ENCODE measurements at regions not wholly inside any gene's neighbourhood (a gene's known extent, or its start where the extent isn't known, plus 50 kb on each side); places are given as distances from the start of the nearest gene placed in this dataset.
A peak's percentile ranks its signal among the peaks of the same experiment; 100 is the strongest.

DNA sequence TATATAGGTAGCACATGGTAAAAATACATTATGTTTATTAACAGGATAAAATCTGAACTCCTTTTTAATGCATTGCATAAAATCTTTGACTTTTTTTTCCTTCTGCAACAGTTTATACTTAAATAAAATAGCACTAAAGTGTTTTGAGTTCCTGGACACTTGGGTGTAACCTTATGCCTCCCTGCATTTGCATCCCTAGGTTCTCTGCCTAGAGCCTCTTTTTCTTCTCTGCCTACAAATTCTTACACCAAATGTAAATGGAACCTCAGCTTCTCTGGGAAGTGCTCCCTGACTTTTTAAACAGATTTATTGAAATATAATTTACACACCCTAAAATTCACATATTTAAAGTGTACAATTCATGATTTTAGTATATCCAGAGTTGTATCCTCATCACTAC is 1017.6 kb downstream of the CNTNAP5 start:
- no peak for DNase-seq (ENCODE audit: low read depth)

DNA sequence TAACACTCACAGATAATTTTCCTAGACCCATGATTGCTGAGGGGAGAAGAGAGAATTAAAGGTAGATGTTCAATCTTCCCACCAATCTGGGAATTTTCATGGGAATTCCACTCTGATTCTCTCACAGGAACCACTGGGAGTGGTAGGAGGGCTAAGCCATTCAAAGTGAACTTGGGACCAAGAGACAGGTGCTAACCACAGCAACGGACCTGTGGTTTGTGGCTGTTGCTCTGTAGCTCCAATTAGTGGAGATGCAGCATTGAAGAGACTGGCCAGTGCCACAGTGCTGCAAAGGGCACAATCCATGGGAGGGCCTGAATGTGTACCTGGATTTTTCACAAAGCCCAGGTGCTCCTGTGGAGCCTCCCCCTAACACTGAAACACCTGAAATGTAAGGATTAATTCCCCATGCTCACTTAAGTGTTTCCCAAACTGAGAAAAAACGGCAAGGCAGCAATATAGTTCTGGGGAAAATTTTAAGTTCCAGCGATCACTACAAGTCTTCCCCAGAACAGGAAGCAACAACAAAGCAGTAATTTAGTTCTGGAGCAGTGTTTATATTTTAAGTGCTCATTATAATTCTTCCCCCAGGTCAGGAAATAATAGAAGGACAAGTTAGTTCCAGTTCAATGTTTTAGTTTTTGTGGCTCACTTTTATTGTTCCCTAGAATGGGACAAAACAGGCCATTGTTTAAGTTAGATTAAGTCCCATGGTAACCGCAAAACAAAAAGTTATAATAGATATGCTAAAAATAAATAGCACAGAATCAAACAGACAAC is 1045.8 kb downstream of the CNTNAP5 start:
- DNase-seq (ENCODE audit: low read depth) = no peak

DNA sequence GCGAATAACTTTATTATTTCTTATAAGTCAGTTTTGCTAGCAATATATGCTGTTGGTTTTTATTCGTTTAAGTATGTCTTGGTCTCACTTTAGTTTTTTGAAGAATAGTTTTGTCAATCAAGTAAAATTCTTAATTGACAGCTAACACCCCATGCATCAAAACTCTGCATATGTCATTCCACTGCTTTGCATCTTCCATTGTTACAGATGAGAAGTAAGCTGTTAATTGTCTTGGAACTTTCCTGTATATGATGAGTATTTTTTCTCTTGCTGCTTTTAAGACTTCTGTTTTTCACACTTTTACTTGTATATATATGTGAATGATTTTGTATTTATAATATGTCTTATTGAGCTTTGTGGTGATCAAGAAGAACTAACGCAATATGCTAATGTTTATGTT is 1048.4 kb downstream of the CNTNAP5 start:
- DNase-seq (ENCODE audit: low read depth) = no peak

DNA sequence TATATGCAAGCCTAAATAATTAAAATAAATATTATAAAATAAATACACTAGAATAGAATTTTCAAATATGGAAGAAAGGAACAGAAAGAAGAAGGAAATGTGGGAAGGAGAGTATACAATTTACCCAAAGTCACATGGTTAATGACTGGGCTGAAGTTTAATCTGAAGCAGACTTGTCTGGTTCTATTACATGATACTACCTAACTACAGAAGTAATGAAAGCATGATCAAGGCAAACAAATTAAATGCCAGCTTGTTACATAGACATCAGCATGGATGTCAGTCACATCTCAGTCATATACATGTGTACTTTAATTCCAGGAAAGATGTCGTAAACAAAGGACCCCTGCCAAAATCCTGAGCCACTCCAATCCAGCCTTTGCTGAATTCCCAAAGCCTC is 1060.8 kb downstream of the CNTNAP5 start:
- no peak for DNase-seq (ENCODE audit: low read depth)

DNA sequence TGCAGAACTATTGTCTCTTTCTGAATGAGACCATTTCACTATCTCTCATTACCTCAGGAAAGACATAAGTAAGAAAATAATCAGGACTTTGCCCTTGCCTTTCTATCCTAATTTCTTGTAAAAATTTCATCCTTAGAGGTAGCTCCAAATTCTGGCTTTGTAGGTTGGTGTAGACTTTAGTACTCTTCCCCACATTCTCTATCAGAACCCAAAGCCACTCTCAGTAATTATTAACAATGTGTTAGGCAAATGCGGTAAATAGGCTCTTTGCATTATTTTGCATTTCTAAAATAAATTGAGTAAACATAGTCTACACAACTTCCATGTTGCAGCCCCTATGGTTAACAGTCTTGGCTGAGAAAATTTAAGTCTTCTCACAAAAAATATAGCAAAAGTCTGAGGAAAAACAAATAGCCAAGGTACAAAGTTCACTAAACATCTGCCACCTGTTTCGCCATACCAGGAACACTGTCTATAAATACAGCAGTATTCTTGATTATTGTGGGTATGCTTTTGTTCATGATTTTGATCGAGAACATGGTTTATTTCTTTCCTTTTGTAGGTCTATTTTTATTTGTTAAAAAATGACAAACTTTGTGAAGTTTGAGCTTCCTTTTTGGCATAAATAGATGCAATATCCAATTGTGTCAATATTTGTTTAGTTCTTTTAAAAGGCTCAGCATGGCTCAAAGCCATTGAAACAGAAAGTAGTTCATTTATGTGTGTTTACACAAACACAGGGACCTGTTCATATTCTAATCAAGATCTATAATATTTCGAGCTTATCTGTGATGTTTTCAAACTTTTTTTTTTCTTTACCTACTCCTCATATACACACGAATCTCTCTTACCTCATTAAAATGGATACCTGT is 1061.5 kb downstream of the CNTNAP5 start:
- DNase-seq (ENCODE audit: low read depth) = no peak

DNA sequence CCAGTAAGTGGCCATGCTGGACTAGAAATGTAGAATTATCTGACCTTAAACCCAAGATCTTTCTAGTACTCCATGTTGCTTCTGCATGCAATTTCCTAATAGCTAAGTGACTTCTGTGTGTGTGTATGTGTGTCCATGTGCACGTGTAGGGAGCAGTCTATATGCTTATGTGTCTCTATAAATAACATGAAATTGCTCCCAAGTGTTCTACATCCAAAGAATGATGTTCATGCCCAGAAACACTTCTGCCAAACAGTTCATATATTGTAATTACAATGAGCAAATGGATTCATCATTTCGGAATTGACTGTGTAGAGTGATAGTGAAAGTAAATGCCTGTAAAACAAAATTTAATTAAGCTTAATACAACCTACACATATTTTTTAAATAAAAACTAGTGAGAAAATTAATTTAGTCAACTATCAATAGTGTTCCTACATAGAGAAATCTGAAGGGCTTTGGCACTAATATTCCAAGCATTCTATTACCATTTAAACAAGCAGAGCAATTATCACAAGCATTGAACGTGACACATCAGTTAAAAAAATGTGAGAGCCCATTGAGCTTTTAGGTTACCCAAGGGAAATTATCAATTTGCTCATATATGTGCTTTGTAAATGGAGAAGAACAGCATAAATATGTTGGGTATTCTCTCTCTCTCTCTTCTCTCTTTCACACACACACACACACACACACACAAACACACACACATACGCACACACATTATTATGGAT is 1067.4 kb downstream of the CNTNAP5 start:
- DNase-seq (ENCODE audit: low read depth) = no peak

DNA sequence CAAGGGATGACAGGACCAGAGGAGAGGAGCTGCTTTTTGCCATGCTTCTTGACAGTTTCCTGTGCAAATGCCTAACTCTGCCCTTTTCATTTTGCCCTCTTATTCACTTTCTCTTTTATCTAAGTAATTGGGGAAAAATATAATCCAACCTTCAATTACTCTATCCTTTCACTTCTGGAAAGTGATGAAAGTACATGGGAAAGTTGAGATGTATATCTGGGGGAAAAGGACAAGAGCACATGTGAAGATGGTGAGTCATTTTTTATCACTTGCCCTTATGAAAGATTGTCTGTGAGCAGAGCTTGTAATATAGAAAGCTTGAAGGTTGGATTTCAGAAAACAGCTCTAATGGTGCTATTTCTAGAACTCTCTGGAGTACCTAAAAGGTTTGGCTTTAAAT is 1070.7 kb downstream of the CNTNAP5 start:
- DNase-seq (ENCODE audit: low read depth) = no peak

DNA sequence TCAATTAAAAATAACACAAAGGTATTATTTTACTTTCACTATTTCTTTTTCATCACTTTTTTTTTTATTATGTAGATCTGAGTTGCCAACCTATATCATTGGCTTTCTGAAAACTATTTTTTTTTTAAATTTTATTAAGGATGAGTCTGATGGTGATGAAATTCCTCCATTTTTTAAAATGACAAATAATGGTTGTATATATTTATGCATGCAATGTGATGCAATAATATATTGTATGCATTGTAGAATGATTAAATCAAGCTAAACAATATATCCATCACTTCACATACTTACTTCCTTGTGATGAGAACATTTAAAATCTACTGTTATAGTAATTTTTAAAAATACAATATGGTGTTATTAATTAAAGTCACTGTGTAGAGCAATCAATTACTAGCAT is 1081.6 kb downstream of the CNTNAP5 start:
- no peak for DNase-seq (ENCODE audit: low read depth)

DNA sequence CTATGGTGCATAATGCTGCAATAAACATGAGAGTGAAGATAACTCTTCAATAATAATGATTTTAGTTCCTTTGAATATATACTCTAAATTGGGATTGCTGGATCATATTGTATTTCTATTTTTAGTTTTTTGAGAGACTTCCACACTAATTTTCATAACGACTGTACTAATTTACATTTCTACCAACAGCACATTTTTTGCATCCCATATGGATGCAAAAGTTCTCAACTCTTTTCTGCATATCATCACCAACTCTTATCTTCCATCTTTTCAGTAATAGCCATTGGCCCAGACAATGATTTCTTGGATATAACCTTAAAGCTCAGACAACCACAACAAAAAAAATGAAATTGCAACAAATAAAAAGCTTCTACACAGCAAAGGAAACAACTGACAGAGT is 1082.4 kb downstream of the CNTNAP5 start:
- DNase-seq (ENCODE audit: low read depth) = no peak

DNA sequence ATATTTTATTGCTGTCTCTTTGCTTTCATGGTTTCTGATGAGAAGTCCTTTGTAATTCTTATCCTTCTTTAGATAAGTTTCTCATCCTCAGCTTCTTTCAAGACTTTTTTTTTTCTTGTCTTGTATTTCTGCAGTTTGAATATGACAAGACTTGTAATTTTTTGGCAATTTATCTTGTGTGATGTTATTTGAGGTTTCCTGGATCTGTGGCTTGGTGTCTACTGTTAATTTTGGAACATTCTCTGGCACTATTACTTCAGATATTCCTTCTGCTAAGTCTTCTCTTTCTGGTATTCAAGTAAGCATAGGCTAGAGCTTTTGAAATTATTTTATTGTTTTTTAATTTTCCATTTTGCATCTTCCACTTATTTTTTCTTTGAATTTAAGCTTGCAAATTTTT is 1083.2 kb downstream of the CNTNAP5 start:
- DNase-seq (ENCODE audit: low read depth) = no peak

DNA sequence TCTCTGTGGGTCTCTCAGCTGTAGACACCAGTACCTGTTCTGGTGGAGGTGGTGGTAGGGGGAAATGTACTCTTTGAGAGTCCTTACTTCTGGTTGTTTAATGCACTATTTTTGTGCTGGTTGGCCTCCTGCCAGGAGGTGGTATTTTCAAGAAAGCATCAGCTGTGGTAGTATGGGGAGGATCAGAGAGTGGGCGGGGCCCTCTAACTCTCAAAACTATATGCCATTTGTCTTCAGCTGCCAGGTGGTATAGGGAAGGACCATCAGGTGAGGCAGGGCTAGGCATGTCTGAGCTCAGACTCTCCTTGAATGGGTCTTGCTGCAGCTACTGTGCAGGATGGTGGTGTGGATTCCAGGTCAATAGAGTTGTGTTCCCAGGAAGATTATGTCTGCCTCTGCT is 1100.8 kb downstream of the CNTNAP5 start:
- DNase-seq (ENCODE audit: low read depth) = no peak

DNA sequence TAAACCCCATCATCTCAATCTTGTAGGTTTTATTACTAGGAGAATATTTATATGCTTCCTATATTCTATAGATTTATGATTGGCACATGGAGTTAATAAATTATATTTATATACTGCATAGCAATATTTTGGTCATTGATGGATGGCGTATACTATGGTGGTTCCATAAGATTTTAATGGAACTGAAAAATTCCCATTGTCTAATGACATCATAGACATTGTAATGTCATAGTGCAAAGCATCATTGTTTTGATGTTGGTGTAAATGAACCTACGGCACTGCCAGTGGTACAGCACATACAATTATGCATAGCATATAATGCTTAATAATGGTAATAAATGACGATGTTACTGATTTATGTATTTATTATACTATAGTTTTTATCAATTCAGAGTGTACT is 1135.9 kb downstream of the CNTNAP5 start:
- DNase-seq (ENCODE audit: low read depth) = no peak

DNA sequence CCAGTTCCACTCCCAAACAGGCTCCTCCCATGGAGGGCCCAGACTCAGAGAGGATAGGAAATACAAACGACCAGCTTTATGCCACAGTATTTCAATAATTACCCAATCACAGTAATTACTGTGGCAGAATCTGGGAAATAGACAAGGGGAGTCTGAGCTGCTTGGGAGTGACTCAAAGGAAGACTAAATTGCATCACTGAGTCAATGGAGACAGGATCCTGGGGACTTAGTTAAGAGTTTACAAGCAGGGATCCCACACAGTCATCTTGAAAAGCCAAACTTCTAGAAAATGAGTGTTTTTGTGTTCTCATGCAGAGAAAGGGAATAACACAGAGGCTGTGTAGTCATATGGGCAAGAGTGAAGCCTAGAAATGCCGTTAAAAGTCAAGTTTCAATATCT is 1142.1 kb downstream of the CNTNAP5 start:
- no peak for DNase-seq (ENCODE audit: low read depth)

DNA sequence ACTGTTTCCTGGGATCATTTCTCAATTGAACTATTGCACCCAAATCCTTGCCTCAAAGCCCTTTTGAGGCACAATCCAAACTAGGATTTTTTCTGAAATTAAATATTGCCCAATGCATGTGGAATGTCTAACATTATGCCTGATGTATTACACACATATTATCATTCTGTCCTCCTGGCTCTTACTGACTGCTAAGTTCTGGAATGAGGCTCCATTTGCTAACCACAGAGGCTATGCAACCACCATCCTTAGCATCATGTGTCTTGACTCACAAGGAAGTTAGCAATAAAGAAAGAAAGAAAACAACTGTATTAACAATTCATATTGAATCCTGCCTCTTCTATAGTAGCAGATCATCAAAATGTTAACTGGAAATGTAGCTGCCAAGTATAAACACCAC is 1142.7 kb downstream of the CNTNAP5 start:
- DNase-seq (ENCODE audit: low read depth) = peak; percentile 43

DNA sequence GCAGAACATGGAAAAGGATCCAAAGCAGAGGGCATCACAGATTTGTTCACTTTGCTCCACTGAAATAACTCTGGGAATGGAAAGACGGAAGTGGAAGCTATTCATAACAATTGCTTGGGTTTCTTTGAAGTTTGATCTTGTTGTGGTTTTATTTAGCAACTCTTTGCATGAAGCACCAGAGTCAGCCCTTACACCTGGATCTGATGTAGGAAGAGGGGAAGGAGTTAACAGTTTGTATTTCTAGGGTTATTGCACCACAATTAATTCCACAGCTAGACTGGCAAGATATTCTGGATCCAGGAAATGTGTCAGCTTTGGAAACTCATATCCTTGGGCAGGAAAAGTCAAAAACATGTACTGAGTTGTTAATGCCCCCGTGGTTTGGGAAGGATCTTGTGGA is 1143.4 kb downstream of the CNTNAP5 start:
- DNase-seq (ENCODE audit: low read depth) = peak; percentile 12

DNA sequence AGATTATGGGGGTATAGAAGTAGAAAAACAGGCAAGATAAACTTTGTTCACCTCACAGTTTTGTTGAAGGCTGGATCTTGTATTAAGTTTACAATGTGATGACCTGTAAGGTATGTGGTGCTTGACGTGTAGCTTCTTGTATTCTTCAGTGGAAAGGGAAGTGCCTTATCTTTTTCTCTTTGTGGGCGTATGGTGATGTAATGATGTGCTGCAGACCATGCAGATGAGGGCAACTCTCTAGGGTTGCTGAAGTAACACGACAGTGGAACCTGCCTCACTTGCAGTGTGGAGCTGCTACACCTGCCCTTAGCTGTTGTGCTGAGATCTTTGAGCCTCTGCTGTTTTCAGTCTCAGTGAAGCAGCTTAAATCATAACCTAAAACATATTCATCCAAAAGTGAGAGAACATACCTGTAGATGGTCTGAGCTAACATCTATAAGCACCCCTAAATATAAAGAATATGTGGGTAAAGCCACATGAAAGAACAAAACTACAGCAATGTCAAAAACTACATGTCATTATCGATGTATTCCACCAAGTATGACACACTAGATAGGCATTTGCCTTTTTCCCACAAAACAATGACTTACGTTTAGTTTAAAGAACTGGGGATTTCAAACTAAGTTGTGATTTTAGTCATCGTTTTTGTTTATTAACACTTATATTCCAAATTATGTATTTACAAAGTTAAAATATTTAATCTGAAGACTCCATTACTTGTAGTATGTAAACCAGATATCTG is 1144.1 kb downstream of the CNTNAP5 start:
- DNase-seq (ENCODE audit: low read depth) = peak; percentile 46

DNA sequence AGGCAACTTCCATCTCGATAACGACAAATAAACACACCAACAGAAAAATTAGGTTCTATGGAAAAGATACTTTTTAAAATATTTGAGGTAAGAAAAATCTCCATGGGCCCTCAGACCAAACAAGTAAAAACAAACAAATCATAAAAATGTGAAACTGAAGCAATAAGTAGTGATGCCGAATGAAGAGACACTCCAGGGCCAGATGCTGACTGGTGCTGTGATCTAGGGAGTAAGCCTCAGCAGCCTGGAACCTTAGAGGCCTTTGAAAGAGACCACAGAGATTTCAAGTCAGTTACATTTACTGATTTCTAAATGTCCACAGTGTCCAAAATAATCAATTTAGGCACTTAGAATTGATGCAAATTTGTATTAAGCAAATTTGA is 1144.7 kb downstream of the CNTNAP5 start:
- DNase-seq (ENCODE audit: low read depth) = peak; percentile 8

DNA sequence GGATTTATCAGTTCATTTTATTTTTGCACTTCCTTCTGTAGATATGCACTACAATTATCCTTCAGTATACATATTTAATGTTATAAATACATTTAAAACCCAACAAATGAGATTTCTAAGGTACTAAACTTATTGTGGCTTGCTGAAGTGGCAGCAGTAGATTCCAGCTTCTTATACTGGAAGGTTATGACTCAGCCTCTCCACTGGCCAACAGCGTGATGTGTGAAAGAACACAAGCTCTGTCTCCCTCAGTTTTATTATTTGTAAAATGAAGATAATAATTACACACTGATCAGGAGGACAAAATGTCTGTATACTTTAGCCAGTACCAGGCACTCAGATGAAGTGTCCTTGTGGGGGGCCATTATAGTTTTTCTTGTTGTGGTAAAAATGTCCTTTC is 1147.1 kb downstream of the CNTNAP5 start:
- DNase-seq (ENCODE audit: low read depth) = no peak

DNA sequence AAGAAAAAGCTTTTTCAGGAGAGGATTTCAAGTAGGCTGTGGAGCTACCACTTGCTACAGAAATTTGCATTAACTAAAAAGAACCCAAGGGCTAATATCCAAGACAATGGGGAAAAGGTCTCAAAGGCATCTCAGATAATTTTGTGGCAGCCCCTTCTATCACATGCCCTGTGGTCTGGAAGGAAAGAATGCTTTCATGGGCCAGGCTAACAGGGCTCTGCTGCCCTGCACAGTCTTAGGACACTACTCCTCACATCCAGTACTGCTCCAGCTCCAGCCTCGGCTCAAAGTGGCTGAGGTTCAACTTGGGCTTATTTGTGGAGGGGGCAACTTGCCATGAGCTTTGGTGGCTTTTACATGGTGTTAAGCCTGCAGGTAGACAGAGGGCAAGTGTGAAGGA is 1150.3 kb downstream of the CNTNAP5 start:
- DNase-seq (ENCODE audit: low read depth) = no peak

DNA sequence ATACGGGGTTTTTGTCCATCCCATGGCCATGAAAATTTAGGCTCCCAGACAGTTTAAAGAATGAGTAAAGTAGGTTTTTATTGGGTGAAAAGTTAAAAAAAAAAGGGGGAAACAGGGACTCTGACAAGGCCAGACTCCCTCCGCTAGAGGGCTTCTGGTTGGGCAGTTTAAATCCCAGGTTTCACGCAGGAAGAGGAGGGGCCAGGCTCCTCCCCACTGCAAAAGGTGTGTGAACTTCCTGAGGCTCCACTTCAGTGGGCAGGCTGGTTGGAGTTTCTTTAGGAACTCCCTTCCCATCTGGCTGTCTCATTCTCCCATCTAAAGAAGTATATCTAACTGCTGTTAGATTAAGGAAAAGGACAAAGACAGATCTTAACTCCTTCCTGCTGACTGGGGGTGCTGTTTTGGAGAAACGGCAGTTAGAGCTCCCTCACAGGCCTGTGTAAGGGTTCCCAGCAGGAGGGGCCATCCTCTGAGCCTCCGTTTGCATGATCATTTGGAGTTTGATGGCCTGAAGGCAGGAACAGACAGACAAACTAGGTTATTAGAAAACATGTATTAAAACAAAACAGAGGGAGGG is 1160.7 kb downstream of the CNTNAP5 start:
- DNase-seq (ENCODE audit: low read depth) = no peak

DNA sequence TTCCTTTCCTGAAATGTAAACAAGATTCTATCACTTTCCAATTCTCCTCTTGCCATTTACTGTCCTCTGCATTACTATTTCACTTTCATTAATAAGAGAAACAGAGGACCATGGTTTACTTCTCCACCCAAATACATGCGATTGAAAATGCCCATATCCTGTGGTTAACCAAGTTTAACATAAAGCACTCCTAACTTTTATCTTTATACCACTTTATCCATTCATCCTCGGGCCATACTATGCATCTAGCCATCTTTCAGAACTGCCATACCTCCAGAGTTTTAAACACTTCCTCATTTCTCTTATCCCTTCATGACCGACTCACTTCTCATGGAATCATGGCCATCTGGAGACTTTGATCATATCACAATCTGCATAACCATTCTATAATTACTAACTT is 1182.3 kb downstream of the CNTNAP5 start:
- no peak for DNase-seq (ENCODE audit: low read depth)

DNA sequence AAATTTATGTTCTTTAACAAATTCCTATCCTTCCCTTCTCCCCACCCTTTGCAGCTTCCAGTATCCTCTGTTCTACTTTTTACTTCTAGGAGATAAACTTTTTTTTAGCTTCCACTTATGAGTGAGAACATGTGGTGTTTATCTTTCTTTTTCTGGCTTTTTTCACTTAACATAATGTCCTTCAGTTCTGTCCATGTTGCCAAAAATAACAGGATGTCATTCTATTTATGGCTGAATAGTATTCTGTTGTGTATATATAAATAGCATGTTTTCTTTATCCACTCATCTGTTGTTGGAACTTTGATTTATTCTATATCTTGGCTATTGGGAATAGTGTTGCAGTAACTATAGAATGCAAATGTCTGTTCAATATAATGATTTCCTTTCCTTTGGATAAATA is 1191.2 kb downstream of the CNTNAP5 start:
- no peak for DNase-seq (ENCODE audit: low read depth)

Data from ELR (cell line).